HG02610 (cell line): ENCODE measurements at regions not wholly inside any gene's neighbourhood (a gene's known extent, or its start where the extent isn't known, plus 50 kb on each side); places are given as distances from the start of the nearest gene placed in this dataset.

ENCODE experiments used
- ATAC-seq: cut with Tn5 transposase; IDR thresholded peaks from one replicate; pipeline ENCODE4 v1.9.1; 2021; ENCODE audit warnings: mild to moderate bottlenecking, moderate library complexity; ENCODE audit not compliant: unreplicated experiment

- no peak for ATAC-seq
Measured at GRCh38 chr1:78348496-78349284, 142.1 kb upstream of the PTGFR start.

- ATAC-seq, result no peak
Measured at GRCh38 chr1:78351551-78352216, 139.1 kb upstream of the PTGFR start.

GRCh38 chr1:78355656-78356055 is 135.1 kb upstream of the PTGFR start:
- ATAC-seq, result no peak

- ATAC-seq, result no peak
Measured at GRCh38 chr1:78358165-78358564, 132.6 kb upstream of the PTGFR start.

- no peak for ATAC-seq
Measured at GRCh38 chr1:78359666-78360065, 131.1 kb upstream of the PTGFR start.

GRCh38 chr1:78360584-78360983 is 130.2 kb upstream of the PTGFR start:
- no peak for ATAC-seq

- ATAC-seq, result no peak
Measured at GRCh38 chr1:78367700-78368099, 123.1 kb upstream of the PTGFR start.

GRCh38 chr1:78369546-78369945 is 121.2 kb upstream of the PTGFR start:
- no peak for ATAC-seq

GRCh38 chr1:78370356-78370755 is 120.4 kb upstream of the PTGFR start:
- peak; percentile 65 for ATAC-seq

GRCh38 chr1:78370779-78371482 is 119.8 kb upstream of the PTGFR start:
- peak; percentile 69 for ATAC-seq

GRCh38 chr1:78373676-78374075 is 117.1 kb upstream of the PTGFR start:
- ATAC-seq, result no peak

- no peak for ATAC-seq
Measured at GRCh38 chr1:78375996-78376395, 114.8 kb upstream of the PTGFR start.

- peak; percentile 82 for ATAC-seq
Measured at GRCh38 chr1:78377356-78377928, 113.3 kb upstream of the PTGFR start.

- no peak for ATAC-seq
Measured at GRCh38 chr1:78383923-78384322, 106.9 kb upstream of the PTGFR start.

- ATAC-seq, result peak; percentile 77
Measured at GRCh38 chr1:78385744-78386462, 104.9 kb upstream of the PTGFR start.

- ATAC-seq, result no peak
Measured at GRCh38 chr1:78387201-78387600, 103.6 kb upstream of the PTGFR start.

GRCh38 chr1:78387871-78388270 is 102.9 kb upstream of the PTGFR start:
- no peak for ATAC-seq

- no peak for ATAC-seq
Measured at GRCh38 chr1:78388275-78388674, 102.5 kb upstream of the PTGFR start.

GRCh38 chr1:78401148-78401547 is 89.6 kb upstream of the PTGFR start:
- ATAC-seq, result no peak

GRCh38 chr1:78408192-78408591 is 82.6 kb upstream of the PTGFR start:
- ATAC-seq, result no peak

- ATAC-seq, result no peak
Measured at GRCh38 chr1:78408810-78409209, 82.0 kb upstream of the PTGFR start.
